Upper lobe of right lung (tissue), 1 donor: ENCODE measurements at regions not wholly inside any gene's neighbourhood (a gene's known extent, or its start where the extent isn't known, plus 50 kb on each side); places are given as distances from the start of the nearest gene placed in this dataset.
"Not testable (repeated sequence)": the region's sequence is repeated elsewhere in the genome, so short reads cannot be mapped to it uniquely, and the experiment has no call there.

Experiments used
- ATAC-seq: fragments of 200-7000 bp; cut with Tn5 transposase; one replicate; pipeline ENCODE4 v1.9.1; 2020; ENCODE audit warnings: mild to moderate bottlenecking, moderate library complexity
- DNase-seq: peaks from one replicate; pipeline ENCODE4 v3.0.0-alpha.2; 2020
- H3K27ac ChIP-seq: fragments of 200-600 bp; one replicate; pipeline ENCODE4 v1.8.0; 2022
- H3K27me3 ChIP-seq: fragments of 200-600 bp; one replicate; pipeline ENCODE4 v1.8.0; 2022; ENCODE audit warnings: mild to moderate bottlenecking
- H3K36me3 ChIP-seq: fragments of 200-600 bp; one replicate; pipeline ENCODE4 v1.8.0; 2022
- H3K4me1 ChIP-seq: fragments of 200-600 bp; one replicate; pipeline ENCODE4 v1.8.0; 2022
- H3K4me3 ChIP-seq: fragments of 200-600 bp; one replicate; pipeline ENCODE4 v1.8.0; 2022; ENCODE audit warnings: mild to moderate bottlenecking
- H3K9me3 ChIP-seq: fragments of 200-600 bp; one replicate; pipeline ENCODE4 v1.8.0; 2022
- CTCF ChIP-seq: fragments of 200-600 bp; IDR thresholded peaks from one replicate; pipeline ENCODE4 v1.8.0; 2022; ENCODE audit warnings: antibody characterized with exemption
- intact Hi-C: fragments of 100-400 bp; cut with DNase I; formaldehyde crosslinking; loops from one replicate; pipeline ENCODE4 v1.11.0; 2022
- donor health status: DM: no; HTN: yes; CAD: no; lungs with severe emphysema.

- no peak overlapping the region for H3K4me3 ChIP-seq
- TF ChIP-seq CTCF: no peak
- no peaks in the 10 kb centered on the region for H3K36me3 ChIP-seq
- peaks cover 16% of the 10 kb centered on the region for H3K4me1 ChIP-seq
- intact Hi-C loops: no loop called here
- peak; percentile 67 for DNase-seq
- H3K27me3 ChIP-seq: no peaks in the 10 kb centered on the region
- peak; percentile 83 for ATAC-seq
- H3K9me3 ChIP-seq: no peaks in the 10 kb centered on the region
- H3K27ac ChIP-seq: peak overlapping the region; percentile 60
These were observed 141.2 kb downstream of the LAT start for GRCh38 chr16:29126057-29126494.

GRCh38 chr16:29124828-29125227 lies 140.0 kb downstream of the LAT start:
- ATAC-seq (no peak), DNase-seq (peak; percentile 11)
- Histone ChIP-seq H3K36me3 (no peaks in the 10 kb centered on the region), H3K4me1 (peaks cover 9% of the 10 kb centered on the region), H3K4me3 (no peak overlapping the region), H3K9me3 (no peaks in the 10 kb centered on the region), H3K27ac (no peak overlapping the region), H3K27me3 (no peaks in the 10 kb centered on the region)
- TF ChIP-seq CTCF: no peak
- intact Hi-C loops: no loop called here

- H3K9me3 ChIP-seq, DNase-seq, H3K27me3 ChIP-seq, H3K36me3 ChIP-seq, H3K27ac ChIP-seq, ATAC-seq, intact Hi-C loops, H3K4me3 ChIP-seq, H3K4me1 ChIP-seq: not testable (repeated sequence)
These were observed 139.3 kb downstream of the LAT start for GRCh38 chr16:29124162-29124561.

- H3K9me3 ChIP-seq, H3K4me1 ChIP-seq, ATAC-seq, H3K4me3 ChIP-seq, intact Hi-C loops, H3K27me3 ChIP-seq, H3K27ac ChIP-seq, H3K36me3 ChIP-seq: not testable (repeated sequence)
- peak; percentile 23 for DNase-seq
These were observed 135.8 kb downstream of the LAT start for GRCh38 chr16:29120680-29121079.

- Histone ChIP-seq H3K4me1 (peaks cover 11% of the 10 kb centered on the region), H3K27ac (peak overlapping the region; percentile 11), H3K36me3 (peaks cover 10% of the 10 kb centered on the region)
- peak; percentile 51 for ATAC-seq
- intact Hi-C loops, H3K9me3 ChIP-seq, H3K4me3 ChIP-seq, H3K27me3 ChIP-seq: not testable (repeated sequence)
- peak; percentile 22 for DNase-seq
These were observed 133.6 kb downstream of the LAT start for GRCh38 chr16:29118301-29118957.

- DNase-seq: no peak
- Histone ChIP-seq H3K27ac (no peak overlapping the region), H3K4me3 (no peak overlapping the region), H3K36me3 (peaks cover 16% of the 10 kb centered on the region), H3K4me1 (peaks cover 11% of the 10 kb centered on the region), H3K27me3 (no peaks in the 10 kb centered on the region), H3K9me3 (no peaks in the 10 kb centered on the region)
- no peak for ATAC-seq
- TF ChIP-seq CTCF: no peak
- intact Hi-C loops: no loop called here
These were observed 132.8 kb downstream of the LAT start for GRCh38 chr16:29117631-29118030.

- intact Hi-C loops: no loop called here
- no peak for ATAC-seq
- DNase-seq: no peak
- Histone ChIP-seq H3K36me3 (peaks cover 16% of the 10 kb centered on the region), H3K9me3 (no peaks in the 10 kb centered on the region), H3K4me1 (peaks cover 11% of the 10 kb centered on the region), H3K27me3 (no peaks in the 10 kb centered on the region), H3K4me3 (no peak overlapping the region), H3K27ac (peak overlapping the region; percentile 51)
- no peak for TF ChIP-seq CTCF
These were observed 132.1 kb downstream of the LAT start for GRCh38 chr16:29116980-29117379.

- intact Hi-C loops, H3K4me3 ChIP-seq, DNase-seq, ATAC-seq, H3K27me3 ChIP-seq, H3K9me3 ChIP-seq: not testable (repeated sequence)
- H3K27ac ChIP-seq: peak overlapping the region; percentile 51
- H3K4me1 ChIP-seq: peaks cover 11% of the 10 kb centered on the region
- peaks cover 16% of the 10 kb centered on the region for H3K36me3 ChIP-seq
These were observed 131.4 kb downstream of the LAT start for GRCh38 chr16:29116207-29116606.

- Histone ChIP-seq H3K36me3 (peaks cover 16% of the 10 kb centered on the region), H3K4me1 (peaks cover 11% of the 10 kb centered on the region), H3K27ac (peak overlapping the region; percentile 51)
- H3K9me3 ChIP-seq, intact Hi-C loops, DNase-seq, H3K4me3 ChIP-seq, H3K27me3 ChIP-seq: not testable (repeated sequence)
- ATAC-seq: peak; percentile 43
These were observed 130.9 kb downstream of the LAT start for GRCh38 chr16:29115802-29116141.
